SJSA1 (cell line): ENCODE measurements at regions not wholly inside any gene's neighbourhood (a gene's known extent, or its start where the extent isn't known, plus 50 kb on each side); places are given as distances from the start of the nearest gene placed in this dataset.
"Not testable (repeated sequence)": the region's sequence is repeated elsewhere in the genome, so short reads cannot be mapped to it uniquely, and the experiment has no call there.

Source experiments
- DNase-seq, 2 experiments: peaks; one replicate each; pipeline ENCODE4 v3.0.0-alpha.2; 2015 to 2020; ENCODE audit warnings: low spot score in 2 of 2, low read depth in 1 of 2
- H3K27ac ChIP-seq: fragments of 250-450 bp; sonication (Bioruptor Pico); 2 replicates; pipeline ENCODE4 v1.5.1; 2020; ENCODE audit warnings: mild to moderate bottlenecking, moderate library complexity
- H3K27me3 ChIP-seq: fragments of 250-450 bp; sonication (Bioruptor Pico); replicated peaks from 2 replicates; pipeline ENCODE4 v1.5.1; 2020; ENCODE audit warnings: mild to moderate bottlenecking, moderate library complexity
- H3K36me3 ChIP-seq: fragments of 250-450 bp; sonication (Bioruptor Pico); 2 replicates; pipeline ENCODE4 v1.5.1; 2020; ENCODE audit warnings: mild to moderate bottlenecking
- H3K4me1 ChIP-seq: fragments of 250-450 bp; sonication (Bioruptor Pico); replicated peaks from 2 replicates; pipeline ENCODE4 v1.6.1; 2021; ENCODE audit warnings: mild to moderate bottlenecking
- H3K4me3 ChIP-seq: fragments of 250-450 bp; sonication (Bioruptor Pico); 2 replicates; pipeline ENCODE4 v1.5.1; 2020; ENCODE audit warnings: mild to moderate bottlenecking
- H3K9me3 ChIP-seq: fragments of 250-450 bp; sonication (Bioruptor Pico); replicated peaks from 2 replicates; pipeline ENCODE4 v1.5.1; 2020; ENCODE audit warnings: mild to moderate bottlenecking

GRCh38 chr11:87666730-87667129, 508.5 kb downstream of the RAB38 start:
- Histone ChIP-seq H3K9me3 (no peaks in the 10 kb centered on the region), H3K27me3 (no peaks in the 10 kb centered on the region), H3K4me1 (no peaks in the 10 kb centered on the region), H3K27ac (no peak overlapping the region), H3K36me3 (no peaks in the 10 kb centered on the region), H3K4me3 (no peak overlapping the region)
- DNase-seq: no peak

GRCh38 chr11:87662287-87662686, 513.0 kb downstream of the RAB38 start:
- no peak overlapping the region for H3K27ac ChIP-seq
- H3K9me3 ChIP-seq: no peaks in the 10 kb centered on the region
- H3K36me3 ChIP-seq: no peaks in the 10 kb centered on the region
- H3K27me3 ChIP-seq: no peaks in the 10 kb centered on the region
- no peaks in the 10 kb centered on the region for H3K4me1 ChIP-seq
- H3K4me3 ChIP-seq: no peak overlapping the region
- DNase-seq: no peak

- no peaks in the 10 kb centered on the region for H3K9me3 ChIP-seq
- H3K4me3 ChIP-seq: no peak overlapping the region
- H3K4me1 ChIP-seq: no peaks in the 10 kb centered on the region
- DNase-seq: no peak
- no peaks in the 10 kb centered on the region for H3K36me3 ChIP-seq
- no peak overlapping the region for H3K27ac ChIP-seq
- no peaks in the 10 kb centered on the region for H3K27me3 ChIP-seq
These were observed 514.1 kb downstream of the RAB38 start for GRCh38 chr11:87660926-87661660.

- H3K27me3 ChIP-seq: no peaks in the 10 kb centered on the region
- DNase-seq: no peak
- H3K4me3 ChIP-seq: no peak overlapping the region
- no peaks in the 10 kb centered on the region for H3K36me3 ChIP-seq
- no peaks in the 10 kb centered on the region for H3K9me3 ChIP-seq
- H3K4me1 ChIP-seq: no peaks in the 10 kb centered on the region
- H3K27ac ChIP-seq: no peak overlapping the region
These were observed 515.4 kb downstream of the RAB38 start for GRCh38 chr11:87659807-87660206.

DNA sequence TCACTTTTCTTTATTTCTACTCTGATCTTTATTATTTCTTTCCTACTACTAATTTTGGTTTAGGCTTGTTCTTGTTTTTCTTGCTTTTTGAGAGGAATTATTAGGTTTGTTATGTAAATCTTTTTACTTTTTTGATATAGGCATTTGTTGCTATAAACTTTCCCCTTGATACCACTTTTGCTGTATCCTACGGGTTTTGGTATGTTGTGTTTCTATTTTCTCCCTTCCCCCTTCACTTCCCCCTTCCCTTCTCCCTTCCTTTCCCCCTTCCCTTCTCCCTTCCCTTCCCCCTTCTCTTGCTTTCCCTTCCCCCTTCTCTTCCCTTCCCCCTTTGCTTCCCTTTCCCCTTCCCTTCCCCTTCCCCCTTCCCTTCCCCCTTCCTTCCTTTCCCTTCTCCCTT, 529.6 kb downstream of the RAB38 start:
- Histone ChIP-seq H3K9me3 (no peaks in the 10 kb centered on the region), H3K4me1 (no peaks in the 10 kb centered on the region), H3K27me3 (no peaks in the 10 kb centered on the region), H3K36me3 (no peaks in the 10 kb centered on the region), H3K4me3 (no peak overlapping the region), H3K27ac (no peak overlapping the region)
- DNase-seq: no peak

DNA sequence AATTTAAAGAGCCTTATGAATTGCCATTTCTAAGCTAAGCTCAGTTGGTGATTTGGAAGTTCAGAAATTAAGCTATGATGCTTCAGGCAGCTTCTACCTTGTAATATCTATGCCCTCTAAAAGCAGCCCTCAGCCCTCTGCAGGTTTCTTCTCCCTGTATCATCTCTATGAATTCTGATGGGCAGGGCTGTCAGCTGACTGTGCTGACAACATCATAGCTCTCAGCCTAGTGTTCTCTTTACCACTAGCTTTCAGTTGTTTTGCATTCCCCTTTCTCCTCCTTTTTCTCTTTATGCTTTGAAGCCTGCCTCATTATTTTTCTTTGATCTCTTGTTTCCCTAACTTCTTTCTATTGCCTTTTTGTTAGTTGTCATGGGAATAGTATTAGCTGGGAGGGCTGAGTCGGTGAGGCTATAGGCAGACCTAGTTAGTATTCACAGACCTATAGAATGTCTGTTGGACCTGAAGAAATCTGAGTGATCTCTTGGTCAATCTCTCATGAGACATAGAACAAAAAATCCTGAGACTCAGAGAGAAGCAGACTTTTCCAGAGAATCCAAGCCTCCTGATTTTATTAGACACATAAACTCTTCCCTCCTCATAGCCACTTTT, 535.4 kb downstream of the RAB38 start:
- no peak overlapping the region for H3K27ac ChIP-seq
- H3K4me3 ChIP-seq: no peak overlapping the region
- H3K36me3 ChIP-seq: no peaks in the 10 kb centered on the region
- no peaks in the 10 kb centered on the region for H3K9me3 ChIP-seq
- no peak for DNase-seq
- H3K4me1 ChIP-seq: no peaks in the 10 kb centered on the region
- no peaks in the 10 kb centered on the region for H3K27me3 ChIP-seq

GRCh38 chr11:87635001-87635400, 540.2 kb downstream of the RAB38 start:
- Histone ChIP-seq H3K36me3 (no peaks in the 10 kb centered on the region), H3K27me3 (no peaks in the 10 kb centered on the region), H3K27ac (no peak overlapping the region), H3K9me3 (no peaks in the 10 kb centered on the region), H3K4me1 (no peaks in the 10 kb centered on the region), H3K4me3 (no peak overlapping the region)
- DNase-seq: no peak

DNA sequence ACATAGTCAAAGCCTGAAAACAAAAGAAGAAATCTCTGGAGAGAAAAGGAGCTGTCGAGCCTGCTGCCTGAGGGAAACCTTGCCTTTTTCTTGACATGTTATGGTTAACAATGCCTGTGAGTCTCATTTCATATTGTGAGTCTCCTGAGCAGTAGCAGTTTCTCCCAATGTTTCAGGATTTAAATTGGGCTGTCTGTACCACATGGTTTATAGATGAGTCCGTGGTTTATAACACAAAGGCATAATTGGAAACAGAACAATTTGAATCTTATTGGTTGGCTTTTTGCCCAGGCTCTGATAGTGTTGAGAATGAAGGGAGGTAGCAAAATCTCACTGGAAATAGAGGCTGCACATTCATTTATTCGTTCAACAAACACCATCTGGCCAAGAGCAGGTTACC, 540.9 kb downstream of the RAB38 start:
- Histone ChIP-seq H3K36me3 (no peaks in the 10 kb centered on the region), H3K4me1 (no peaks in the 10 kb centered on the region), H3K4me3 (no peak overlapping the region), H3K9me3 (no peaks in the 10 kb centered on the region), H3K27me3 (no peaks in the 10 kb centered on the region), H3K27ac (no peak overlapping the region)
- DNase-seq: no peak

DNA sequence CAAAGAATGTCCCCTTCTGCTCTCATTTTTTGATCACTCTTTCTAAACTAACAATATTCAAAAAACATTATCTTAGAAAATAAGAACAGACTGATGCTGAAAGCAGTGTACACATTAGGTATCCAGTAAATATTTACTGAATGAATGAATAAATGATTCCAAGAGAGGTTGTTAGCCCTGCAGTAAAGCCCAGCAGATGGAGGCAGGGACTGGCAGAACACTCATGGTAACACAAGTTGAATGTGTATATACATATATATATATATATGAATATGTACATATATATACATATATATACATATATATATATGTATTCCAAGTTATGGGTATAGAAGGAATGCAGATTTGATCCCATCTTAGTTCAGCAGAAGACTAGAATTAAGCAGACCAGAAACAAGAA, 546.3 kb downstream of the RAB38 start:
- DNase-seq: no peak
- H3K9me3 ChIP-seq: no peaks in the 10 kb centered on the region
- H3K27ac ChIP-seq: no peak overlapping the region
- H3K4me1 ChIP-seq: no peaks in the 10 kb centered on the region
- H3K27me3 ChIP-seq: no peaks in the 10 kb centered on the region
- H3K4me3 ChIP-seq: no peak overlapping the region
- no peaks in the 10 kb centered on the region for H3K36me3 ChIP-seq

- no peak for DNase-seq
- Histone ChIP-seq H3K4me3 (no peak overlapping the region), H3K36me3 (no peaks in the 10 kb centered on the region), H3K27me3 (no peaks in the 10 kb centered on the region), H3K4me1 (no peaks in the 10 kb centered on the region), H3K9me3 (no peaks in the 10 kb centered on the region), H3K27ac (no peak overlapping the region)
These were observed 547.1 kb downstream of the RAB38 start for GRCh38 chr11:87628026-87628580.

- H3K27ac ChIP-seq, DNase-seq, H3K4me1 ChIP-seq, H3K36me3 ChIP-seq, H3K27me3 ChIP-seq, H3K4me3 ChIP-seq, H3K9me3 ChIP-seq: not testable (repeated sequence)
These were observed 551.5 kb downstream of the RAB38 start for GRCh38 chr11:87623531-87624365.

- no peaks in the 10 kb centered on the region for H3K27me3 ChIP-seq
- no peaks in the 10 kb centered on the region for H3K4me1 ChIP-seq
- H3K9me3 ChIP-seq: no peaks in the 10 kb centered on the region
- H3K27ac ChIP-seq: no peak overlapping the region
- no peaks in the 10 kb centered on the region for H3K36me3 ChIP-seq
- no peak for DNase-seq
- H3K4me3 ChIP-seq: no peak overlapping the region
These were observed 558.7 kb downstream of the RAB38 start for GRCh38 chr11:87616511-87616910.

DNA sequence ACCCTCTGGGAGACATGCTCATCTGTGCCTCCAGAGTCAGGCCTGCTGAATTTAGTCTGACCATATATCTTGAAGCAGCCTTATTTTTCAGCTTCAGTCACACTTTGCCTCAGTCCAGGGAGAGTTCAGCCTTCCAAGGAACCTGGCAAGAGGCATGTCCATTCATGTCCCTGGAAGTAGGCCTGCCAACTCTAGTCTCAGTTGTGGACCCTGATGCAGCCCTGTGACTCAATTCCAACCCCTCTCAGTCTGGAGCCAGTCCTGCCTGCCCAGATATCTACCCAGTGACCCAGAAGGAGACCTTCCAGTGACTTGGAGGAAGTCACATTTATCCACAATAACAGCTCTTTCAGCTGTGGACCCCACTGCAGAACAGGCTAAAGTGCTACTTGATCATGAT, 566.6 kb downstream of the TMEM135 start:
- Histone ChIP-seq H3K36me3 (no peaks in the 10 kb centered on the region), H3K27me3 (no peaks in the 10 kb centered on the region), H3K4me3 (no peak overlapping the region), H3K27ac (no peak overlapping the region), H3K9me3 (no peaks in the 10 kb centered on the region), H3K4me1 (no peaks in the 10 kb centered on the region)
- no peak for DNase-seq

DNA sequence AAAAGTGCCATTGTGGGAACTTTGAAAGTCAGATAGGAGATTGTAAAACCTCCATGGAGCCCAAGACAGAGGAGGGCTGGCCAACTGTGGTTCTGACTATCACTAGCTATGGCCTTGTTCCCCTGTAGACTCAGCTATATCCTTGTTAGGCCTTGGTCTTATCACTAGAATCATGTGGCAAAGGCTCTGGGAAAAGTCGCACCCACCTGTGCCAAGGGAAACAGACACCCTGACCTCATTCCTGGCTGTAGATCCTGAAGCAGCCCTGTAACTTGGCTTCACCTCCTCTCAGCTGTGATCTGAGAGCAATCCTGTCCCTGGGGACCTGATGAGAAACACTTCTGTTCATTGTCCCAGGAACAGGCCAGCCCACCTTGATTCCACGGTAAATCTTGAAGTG, 566.2 kb downstream of the TMEM135 start:
- no peaks in the 10 kb centered on the region for H3K4me1 ChIP-seq
- H3K27ac ChIP-seq: no peak overlapping the region

More for the DNA sequence above, 566.2 kb downstream of the TMEM135 start:
- H3K4me3 ChIP-seq: no peak overlapping the region
- no peaks in the 10 kb centered on the region for H3K9me3 ChIP-seq
- no peak for DNase-seq
- H3K27me3 ChIP-seq: no peaks in the 10 kb centered on the region
- no peaks in the 10 kb centered on the region for H3K36me3 ChIP-seq
